ENCODE measurements at regions not wholly inside any gene's neighbourhood (a gene's known extent, or its start where the extent isn't known, plus 50 kb on each side); places are given as distances from the start of the nearest gene placed in this dataset.

DNA sequence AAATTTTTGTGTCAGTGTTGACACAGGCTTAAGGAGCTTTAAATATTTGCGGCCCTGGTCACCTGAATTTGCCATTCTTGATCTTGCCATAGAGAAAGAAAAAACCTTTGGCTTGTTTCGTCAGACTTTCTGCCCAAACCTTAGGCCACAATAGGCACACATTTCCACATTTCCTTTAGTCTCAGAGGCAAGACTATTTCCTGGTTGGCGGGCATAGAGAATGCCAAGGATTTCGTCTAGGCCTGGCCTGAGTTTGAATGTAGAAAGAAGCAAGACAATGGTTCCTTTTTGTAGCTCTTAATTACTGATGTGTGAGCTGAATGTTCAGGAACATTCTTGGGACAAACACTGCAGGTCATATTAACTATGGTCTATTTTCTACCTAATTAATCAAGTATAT, 108.1 kb downstream of the TRMT11 start:
- TF ChIP-seq EZH2 (IDR thresholded peaks at IDR 0.05; ENCODE audit: low read length, unreplicated experiment) = no peak
- TF ChIP-seq, protein P1, sequence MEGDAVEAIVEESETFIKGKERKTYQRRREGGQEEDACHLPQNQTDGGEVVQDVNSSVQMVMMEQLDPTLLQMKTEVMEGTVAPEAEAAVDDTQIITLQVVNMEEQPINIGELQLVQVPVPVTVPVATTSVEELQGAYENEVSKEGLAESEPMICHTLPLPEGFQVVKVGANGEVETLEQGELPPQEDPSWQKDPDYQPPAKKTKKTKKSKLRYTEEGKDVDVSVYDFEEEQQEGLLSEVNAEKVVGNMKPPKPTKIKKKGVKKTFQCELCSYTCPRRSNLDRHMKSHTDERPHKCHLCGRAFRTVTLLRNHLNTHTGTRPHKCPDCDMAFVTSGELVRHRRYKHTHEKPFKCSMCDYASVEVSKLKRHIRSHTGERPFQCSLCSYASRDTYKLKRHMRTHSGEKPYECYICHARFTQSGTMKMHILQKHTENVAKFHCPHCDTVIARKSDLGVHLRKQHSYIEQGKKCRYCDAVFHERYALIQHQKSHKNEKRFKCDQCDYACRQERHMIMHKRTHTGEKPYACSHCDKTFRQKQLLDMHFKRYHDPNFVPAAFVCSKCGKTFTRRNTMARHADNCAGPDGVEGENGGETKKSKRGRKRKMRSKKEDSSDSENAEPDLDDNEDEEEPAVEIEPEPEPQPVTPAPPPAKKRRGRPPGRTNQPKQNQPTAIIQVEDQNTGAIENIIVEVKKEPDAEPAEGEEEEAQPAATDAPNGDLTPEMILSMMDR (conservative IDR thresholded peaks at IDR 0.05; ENCODE audit: low read depth, low read length) = no peak
